SU-DHL-6 (cell line): ENCODE measurements at regions not wholly inside any gene's neighbourhood (a gene's known extent, or its start where the extent isn't known, plus 50 kb on each side); places are given as distances from the start of the nearest gene placed in this dataset.

ENCODE experiments used
- H2AFZ ChIP-seq: fragments of 200-600 bp; sonication (generic); 2 replicates; pipeline ENCODE4 v1.6.1; 2014; ENCODE audit warnings: low read depth, mild to moderate bottlenecking, moderate library complexity, mixed read lengths, antibody characterized with exemption, low read length; ENCODE audit not compliant: severe bottlenecking
- H3F3A ChIP-seq: fragments of 200-600 bp; shearing (Covaris generic); 2 replicates; pipeline ENCODE4 v1.6.0; 2016; ENCODE audit warnings: antibody characterized with exemption, mild to moderate bottlenecking; ENCODE audit not compliant: insufficient read depth
- H3K27ac ChIP-seq: fragments of 200-600 bp; sonication (generic); 2 replicates; pipeline ENCODE4 v1.5.1; 2016; ENCODE audit warnings: low read depth, mild to moderate bottlenecking, low read length, moderate library complexity, mixed read lengths
- H3K27me3 ChIP-seq: fragments of 200-600 bp; sonication (generic), shearing (Covaris generic); 2 replicates; pipeline ENCODE4 v1.6.0; 2014; ENCODE audit warnings: mild to moderate bottlenecking, low read length
- H3K36me3 ChIP-seq: fragments of 200-600 bp; sonication (generic); 2 replicates; pipeline ENCODE4 v1.6.1; 2014; ENCODE audit warnings: mild to moderate bottlenecking, low read length, mixed read lengths
- H3K4me2 ChIP-seq: fragments of 300-600, 200-600 bp; shearing (Covaris generic), sonication (generic); 2 replicates; pipeline ENCODE4 v1.6.0; 2014; ENCODE audit warnings: low read length, low read depth, mild to moderate bottlenecking; ENCODE audit not compliant: poor library complexity, severe bottlenecking
- H3K4me3 ChIP-seq: fragments of 200-600 bp; sonication (generic); 2 replicates; pipeline ENCODE4 v1.5.1; 2014; ENCODE audit warnings: antibody characterized with exemption, low read length, mild to moderate bottlenecking, mixed read lengths; ENCODE audit not compliant: insufficient read depth, poor library complexity, severe bottlenecking
- H3K79me2 ChIP-seq: fragments of 200-600 bp; sonication (generic); 2 replicates; pipeline ENCODE4 v1.6.1; 2014; ENCODE audit warnings: mild to moderate bottlenecking, low read length, moderate library complexity; ENCODE audit not compliant: insufficient read depth
- H3K9ac ChIP-seq: fragments of 200-600 bp; sonication (generic); 2 replicates; pipeline ENCODE4 v1.7.0; 2014; ENCODE audit warnings: mild to moderate bottlenecking, low read length
- H3K9me2 ChIP-seq: fragments of 200-600 bp; sonication (generic); replicated peaks from 2 replicates; pipeline ENCODE4 v1.6.1; 2014; ENCODE audit warnings: low read length; ENCODE audit not compliant: insufficient read depth
- H3K9me3 ChIP-seq: fragments of 200-600 bp; sonication (generic); 2 replicates; pipeline ENCODE4 v1.6.1; 2014; ENCODE audit warnings: low read length, mixed read lengths; ENCODE audit not compliant: insufficient read depth
- H4K20me1 ChIP-seq: fragments of 200-600 bp; sonication (generic); 2 replicates; pipeline ENCODE4 v1.6.1; 2014; ENCODE audit warnings: low read depth, mild to moderate bottlenecking, antibody characterized with exemption, low read length, moderate library complexity, mixed read lengths
- EZH2phosphoT487 ChIP-seq: fragments of 200-600 bp; sonication (generic), shearing (Covaris generic); conservative IDR thresholded peaks from 2 replicates; pipeline ENCODE4 v1.6.1; 2018; ENCODE audit warnings: mild to moderate bottlenecking, antibody characterized with exemption, low read length, moderate library complexity, mixed read lengths
- TF ChIP-seq, protein P1 (sequence below): fragments of 200-600 bp; sonication (generic); IDR thresholded peaks from one replicate; pipeline ENCODE4 v1.5.1; 2017; ENCODE audit warnings: antibody characterized with exemption, mild to moderate bottlenecking, low read length, moderate library complexity; ENCODE audit not compliant: insufficient read depth, poor library complexity, severe bottlenecking

- Histone ChIP-seq H3K9ac (no peak overlapping the region), H3K4me3 (no peak overlapping the region)
Observed at GRCh38 chr21:19712441-19712840, 1285.8 kb upstream of the NCAM2 start.

GRCh38 chr21:19713313-19713712 is 1284.9 kb upstream of the NCAM2 start:
- Histone ChIP-seq H4K20me1 (no peaks in the 10 kb centered on the region), H3K27ac (no peak overlapping the region), H3K9ac (no peak overlapping the region), H3K4me3 (no peak overlapping the region), H3K36me3 (no peaks in the 10 kb centered on the region), H2AFZ (no peak overlapping the region), H3K9me3 (no peaks in the 10 kb centered on the region), H3K9me2 (no peaks in the 10 kb centered on the region), H3K4me2 (no peak overlapping the region), H3K79me2 (no peaks in the 10 kb centered on the region), H3K27me3 (no peaks in the 10 kb centered on the region), H3F3A (no peaks in the 10 kb centered on the region)
- TF ChIP-seq, protein P1, sequence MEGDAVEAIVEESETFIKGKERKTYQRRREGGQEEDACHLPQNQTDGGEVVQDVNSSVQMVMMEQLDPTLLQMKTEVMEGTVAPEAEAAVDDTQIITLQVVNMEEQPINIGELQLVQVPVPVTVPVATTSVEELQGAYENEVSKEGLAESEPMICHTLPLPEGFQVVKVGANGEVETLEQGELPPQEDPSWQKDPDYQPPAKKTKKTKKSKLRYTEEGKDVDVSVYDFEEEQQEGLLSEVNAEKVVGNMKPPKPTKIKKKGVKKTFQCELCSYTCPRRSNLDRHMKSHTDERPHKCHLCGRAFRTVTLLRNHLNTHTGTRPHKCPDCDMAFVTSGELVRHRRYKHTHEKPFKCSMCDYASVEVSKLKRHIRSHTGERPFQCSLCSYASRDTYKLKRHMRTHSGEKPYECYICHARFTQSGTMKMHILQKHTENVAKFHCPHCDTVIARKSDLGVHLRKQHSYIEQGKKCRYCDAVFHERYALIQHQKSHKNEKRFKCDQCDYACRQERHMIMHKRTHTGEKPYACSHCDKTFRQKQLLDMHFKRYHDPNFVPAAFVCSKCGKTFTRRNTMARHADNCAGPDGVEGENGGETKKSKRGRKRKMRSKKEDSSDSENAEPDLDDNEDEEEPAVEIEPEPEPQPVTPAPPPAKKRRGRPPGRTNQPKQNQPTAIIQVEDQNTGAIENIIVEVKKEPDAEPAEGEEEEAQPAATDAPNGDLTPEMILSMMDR, result no peak
- TF ChIP-seq EZH2phosphoT487, result no peak

More at GRCh38 chr21:19712441-19712840, 1285.8 kb upstream of the NCAM2 start:
- Histone ChIP-seq H3F3A (no peaks in the 10 kb centered on the region), H3K9me3 (no peaks in the 10 kb centered on the region), H3K27ac (no peak overlapping the region), H3K27me3 (no peaks in the 10 kb centered on the region), H3K4me2 (no peak overlapping the region), H3K9me2 (no peaks in the 10 kb centered on the region), H3K79me2 (no peaks in the 10 kb centered on the region), H4K20me1 (no peaks in the 10 kb centered on the region), H2AFZ (peak overlapping the region; percentile 78), H3K36me3 (no peaks in the 10 kb centered on the region)
- no peak for TF ChIP-seq EZH2phosphoT487
- TF ChIP-seq, protein P1, result no peak

DNA sequence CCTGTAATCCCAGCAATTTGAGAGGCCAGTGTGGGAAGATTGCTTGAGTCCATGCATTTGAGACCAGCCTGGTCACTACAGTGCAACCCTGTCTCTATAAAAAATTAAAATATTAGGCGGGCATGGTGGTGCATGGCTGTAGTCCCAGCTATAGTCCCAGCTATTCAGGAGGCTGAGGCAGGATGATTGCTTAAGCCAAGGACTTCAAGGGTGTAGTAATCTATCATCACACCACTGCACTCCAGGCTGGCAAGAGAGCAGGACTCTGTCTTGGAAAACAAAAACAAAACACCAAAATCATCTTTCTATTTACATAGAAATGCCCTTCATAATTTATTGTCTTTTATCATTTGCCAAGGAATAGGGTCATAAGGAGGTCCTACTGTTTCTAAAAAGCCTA is 1274.1 kb upstream of the NCAM2 start:
- Histone ChIP-seq H3K4me3 (no peak overlapping the region), H2AFZ (no peak overlapping the region), H3K4me2 (no peak overlapping the region), H3K27me3 (no peaks in the 10 kb centered on the region), H3K79me2 (no peaks in the 10 kb centered on the region), H3K9me3 (no peaks in the 10 kb centered on the region), H3K36me3 (no peaks in the 10 kb centered on the region), H3K9ac (no peak overlapping the region), H3F3A (no peaks in the 10 kb centered on the region), H3K9me2 (no peaks in the 10 kb centered on the region), H4K20me1 (no peaks in the 10 kb centered on the region), H3K27ac (no peak overlapping the region)
- no peak for TF ChIP-seq EZH2phosphoT487
- TF ChIP-seq, protein P1, result no peak
